OCI-LY1 (cell line): ENCODE measurements at regions not wholly inside any gene's neighbourhood (a gene's known extent, or its start where the extent isn't known, plus 50 kb on each side); places are given as distances from the start of the nearest gene placed in this dataset.

ENCODE experiments used
- EZH2 ChIP-seq: fragments of 200-600 bp; sonication (generic), shearing (Covaris generic); IDR thresholded peaks from 2 replicates; pipeline ENCODE4 v1.8.0; 2017; ENCODE audit warnings: borderline replicate concordance, mixed run types, mild to moderate bottlenecking, antibody characterized with exemption, low read length, moderate library complexity, mixed read lengths
- TF ChIP-seq, protein P1 (sequence below): fragments of 200-600 bp; sonication (generic), shearing (Covaris generic); IDR thresholded peaks from 2 replicates; pipeline ENCODE4 v1.5.1; 2017; ENCODE audit warnings: mild to moderate bottlenecking, antibody characterized with exemption, low read length, moderate library complexity, mixed read lengths

DNA sequence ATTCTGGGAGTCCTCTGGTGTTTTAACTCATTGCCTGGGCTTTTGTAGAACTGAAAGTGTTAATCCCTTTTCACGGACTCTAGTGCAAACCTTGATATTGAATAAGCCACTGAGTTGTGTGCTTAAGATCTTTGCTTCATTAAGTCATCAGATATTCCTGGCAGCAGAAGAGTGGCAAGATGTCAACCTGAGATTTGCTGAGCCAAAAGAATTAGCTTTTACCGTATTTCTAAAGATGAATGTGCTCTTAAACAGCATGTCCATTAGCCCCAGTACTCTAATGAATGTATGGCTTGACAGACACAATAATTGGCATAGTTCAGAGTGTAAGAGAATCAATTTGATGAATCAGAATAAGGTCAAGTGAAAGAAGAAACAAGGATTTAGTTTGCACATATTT, 87.2 kb upstream of the CDH6 start:
- TF ChIP-seq, protein P1, sequence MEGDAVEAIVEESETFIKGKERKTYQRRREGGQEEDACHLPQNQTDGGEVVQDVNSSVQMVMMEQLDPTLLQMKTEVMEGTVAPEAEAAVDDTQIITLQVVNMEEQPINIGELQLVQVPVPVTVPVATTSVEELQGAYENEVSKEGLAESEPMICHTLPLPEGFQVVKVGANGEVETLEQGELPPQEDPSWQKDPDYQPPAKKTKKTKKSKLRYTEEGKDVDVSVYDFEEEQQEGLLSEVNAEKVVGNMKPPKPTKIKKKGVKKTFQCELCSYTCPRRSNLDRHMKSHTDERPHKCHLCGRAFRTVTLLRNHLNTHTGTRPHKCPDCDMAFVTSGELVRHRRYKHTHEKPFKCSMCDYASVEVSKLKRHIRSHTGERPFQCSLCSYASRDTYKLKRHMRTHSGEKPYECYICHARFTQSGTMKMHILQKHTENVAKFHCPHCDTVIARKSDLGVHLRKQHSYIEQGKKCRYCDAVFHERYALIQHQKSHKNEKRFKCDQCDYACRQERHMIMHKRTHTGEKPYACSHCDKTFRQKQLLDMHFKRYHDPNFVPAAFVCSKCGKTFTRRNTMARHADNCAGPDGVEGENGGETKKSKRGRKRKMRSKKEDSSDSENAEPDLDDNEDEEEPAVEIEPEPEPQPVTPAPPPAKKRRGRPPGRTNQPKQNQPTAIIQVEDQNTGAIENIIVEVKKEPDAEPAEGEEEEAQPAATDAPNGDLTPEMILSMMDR = no peak
- TF ChIP-seq EZH2 = no peak
